ENCODE measurements at regions not wholly inside any gene's neighbourhood (a gene's known extent, or its start where the extent isn't known, plus 50 kb on each side); places are given as distances from the start of the nearest gene placed in this dataset.

GRCh38 chr20:11608736-11609135 is 309.0 kb upstream of the BTBD3 start:
- no peak overlapping the region for H3K4me3 ChIP-seq

DNA sequence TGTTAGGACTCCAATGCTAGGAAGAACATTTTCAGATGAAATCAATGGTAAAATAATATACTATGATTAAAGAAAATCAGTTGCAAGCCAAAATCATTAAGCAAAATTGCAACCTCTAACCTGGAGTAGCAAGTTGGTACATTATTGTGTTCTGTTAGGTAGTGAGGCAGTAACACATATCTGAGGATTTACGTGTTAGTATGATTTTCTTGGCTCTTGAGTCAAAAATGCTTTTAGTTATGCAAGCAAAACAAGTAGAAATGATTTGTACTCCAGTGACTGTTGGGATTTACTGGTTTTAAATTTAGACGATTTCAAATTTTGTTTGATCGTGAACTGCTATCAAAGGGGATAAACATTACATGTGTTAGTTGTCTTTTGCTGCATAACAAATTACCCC is 293.0 kb upstream of the BTBD3 start:
- Histone ChIP-seq H3K9me3 (no peaks in the 10 kb centered on the region), H3K36me3 (no peaks in the 10 kb centered on the region), H3K4me3 (no peak overlapping the region), H3K27me3 (no peaks in the 10 kb centered on the region), H3K4me1 (no peaks in the 10 kb centered on the region), H3K27ac (no peak overlapping the region)
- no peak for TF ChIP-seq POLR2A (IDR thresholded peaks at IDR 0.05)
- TF ChIP-seq POLR2AphosphoS5 (IDR thresholded peaks at IDR 0.05): peak; percentile 84
- ATAC-seq: no peak
- WGBS, 2 donors (ENCODE audit: low coverage in 1 of 2): 36 to 73% methylated on average over 3 of the region's 3 CpGs

More at GRCh38 chr20:11608736-11609135, 309.0 kb upstream of the BTBD3 start:
- Histone ChIP-seq H3K4me1 (no peaks in the 10 kb centered on the region), H3K27me3 (no peaks in the 10 kb centered on the region), H3K9me3 (no peaks in the 10 kb centered on the region), H3K27ac (no peak overlapping the region), H3K36me3 (no peaks in the 10 kb centered on the region)
- ATAC-seq: no peak
- 93% methylated on average over 3 of the region's 23 CpGs; no CpG with 5 or more reads in 1 of the 2 donors for WGBS, 2 donors (ENCODE audit: low coverage in 1 of 2)
- TF ChIP-seq CTCF (IDR thresholded peaks at IDR 0.05) (no peak), EP300 (IDR thresholded peaks at IDR 0.05) (no peak), POLR2AphosphoS5 (IDR thresholded peaks at IDR 0.05) (no peak)

DNA sequence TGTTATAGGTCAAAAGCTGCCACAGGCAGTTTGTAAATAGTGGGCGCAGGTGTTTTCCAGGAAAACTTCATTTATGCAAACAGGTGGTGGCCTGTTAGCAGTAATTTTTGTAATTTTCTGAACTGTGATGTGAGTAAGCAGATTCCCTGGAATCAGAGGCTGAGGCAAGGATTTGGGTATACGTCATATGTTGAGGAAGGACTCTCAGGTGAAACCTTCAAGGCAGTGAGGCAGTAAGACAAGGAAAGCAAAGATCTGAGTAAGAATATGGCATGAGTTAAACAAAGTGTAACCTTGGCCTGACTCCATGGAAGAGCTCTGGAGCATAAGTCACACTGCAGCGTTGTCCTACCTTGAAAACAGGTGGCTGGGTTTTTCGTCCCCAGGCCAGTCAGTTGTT is 291.1 kb upstream of the BTBD3 start:
- Histone ChIP-seq H3K36me3 (no peaks in the 10 kb centered on the region), H3K27ac (no peak overlapping the region), H3K4me3 (no peak overlapping the region), H3K4me1 (no peaks in the 10 kb centered on the region), H3K27me3 (no peaks in the 10 kb centered on the region), H3K9me3 (no peaks in the 10 kb centered on the region)
- no peak for TF ChIP-seq CTCF (IDR thresholded peaks at IDR 0.05)
- TF ChIP-seq EP300 (IDR thresholded peaks at IDR 0.05): no peak
- no peak for ATAC-seq
- WGBS, 2 donors (ENCODE audit: low coverage in 1 of 2): 86% methylated on average over 4 of the region's 4 CpGs

DNA sequence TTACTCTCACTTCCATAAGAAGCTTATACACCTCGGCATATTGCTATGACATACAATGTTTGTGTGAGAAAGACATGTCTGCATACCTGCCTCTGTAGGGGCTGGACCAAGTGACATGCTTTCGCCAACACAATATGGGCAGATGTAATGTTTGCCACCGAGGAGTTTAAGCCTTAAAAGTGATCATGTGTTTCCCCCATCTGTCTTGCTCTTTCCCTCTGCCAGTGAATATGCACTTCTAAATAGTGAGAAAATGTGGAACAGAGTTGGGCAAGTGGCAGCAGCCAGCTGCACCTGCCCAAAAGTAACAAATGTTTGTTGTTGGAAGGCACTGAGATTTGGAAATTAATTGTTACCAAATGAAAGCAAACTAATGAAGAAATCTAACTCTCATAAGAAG is 274.8 kb upstream of the BTBD3 start:
- H3K27ac ChIP-seq: no peak overlapping the region
- H3K4me3 ChIP-seq: no peak overlapping the region
- no peaks in the 10 kb centered on the region for H3K27me3 ChIP-seq
- no peaks in the 10 kb centered on the region for H3K36me3 ChIP-seq
- no peaks in the 10 kb centered on the region for H3K4me1 ChIP-seq
- no peak for ATAC-seq
- H3K9me3 ChIP-seq: no peaks in the 10 kb centered on the region
- TF ChIP-seq CTCF (IDR thresholded peaks at IDR 0.05) (no peak), POLR2AphosphoS5 (IDR thresholded peaks at IDR 0.05) (no peak), EP300 (IDR thresholded peaks at IDR 0.05) (no peak), POLR2A (IDR thresholded peaks at IDR 0.05) (no peak)
- 35 to 54% methylated on average over 2 to 3 of the region's 3 CpGs for WGBS, 2 donors (ENCODE audit: low coverage in 1 of 2)

GRCh38 chr20:11646359-11646758 is 271.3 kb upstream of the BTBD3 start:
- no CpG with 5 or more reads among the region's 6 CpGs for WGBS, 2 donors (ENCODE audit: low coverage in 1 of 2)
- TF ChIP-seq POLR2A (IDR thresholded peaks at IDR 0.05) (no peak), CTCF (IDR thresholded peaks at IDR 0.05) (no peak), POLR2AphosphoS5 (IDR thresholded peaks at IDR 0.05) (no peak), EP300 (IDR thresholded peaks at IDR 0.05) (no peak)
- no peaks in the 10 kb centered on the region for H3K4me1 ChIP-seq
- ATAC-seq: no peak
- H3K27me3 ChIP-seq: no peaks in the 10 kb centered on the region
- no peak overlapping the region for H3K27ac ChIP-seq
- H3K4me3 ChIP-seq: no peak overlapping the region
- H3K9me3 ChIP-seq: no peaks in the 10 kb centered on the region
- H3K36me3 ChIP-seq: no peaks in the 10 kb centered on the region

DNA sequence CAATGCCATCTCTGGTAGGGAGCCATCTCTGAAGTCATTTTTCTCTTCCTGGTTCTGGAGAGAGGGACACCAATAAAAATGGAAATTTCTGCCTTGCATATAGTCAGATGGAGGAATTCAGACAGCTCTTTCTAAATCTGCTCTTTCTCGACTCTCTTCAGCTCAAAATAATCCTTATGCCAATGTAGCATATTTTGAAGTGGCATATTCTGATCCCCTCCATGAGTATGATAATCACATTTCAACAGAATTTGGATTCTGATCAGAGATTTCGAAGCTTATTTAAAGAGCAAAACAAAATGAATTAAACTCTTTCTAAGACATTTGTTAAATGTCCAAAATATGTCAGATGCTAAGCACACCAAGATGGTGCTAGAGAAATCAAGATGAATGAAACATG is 267.1 kb upstream of the BTBD3 start:
- Histone ChIP-seq H3K36me3 (no peaks in the 10 kb centered on the region), H3K9me3 (no peaks in the 10 kb centered on the region), H3K27ac (no peak overlapping the region), H3K4me1 (no peaks in the 10 kb centered on the region), H3K4me3 (no peak overlapping the region), H3K27me3 (no peaks in the 10 kb centered on the region)
- no peak for TF ChIP-seq CTCF (IDR thresholded peaks at IDR 0.05)
- no peak for TF ChIP-seq POLR2AphosphoS5 (IDR thresholded peaks at IDR 0.05)
- TF ChIP-seq EP300 (IDR thresholded peaks at IDR 0.05): no peak
- TF ChIP-seq POLR2A (IDR thresholded peaks at IDR 0.05): no peak
- 73 to 77% methylated on average over 2 of the region's 2 CpGs for WGBS, 2 donors (ENCODE audit: low coverage in 1 of 2)
- ATAC-seq: no peak
